AG10803 (cell line): ENCODE measurements at regions not wholly inside any gene's neighbourhood (a gene's known extent, or its start where the extent isn't known, plus 50 kb on each side); places are given as distances from the start of the nearest gene placed in this dataset.
A peak's percentile ranks its signal among the peaks of the same experiment; 100 is the strongest.

Experiments used
- DNase-seq: peaks from one replicate; pipeline ENCODE4 v3.0.0; 2010; ENCODE audit warnings: low read depth
- H3K4me3 ChIP-seq: 2 replicates; pipeline ENCODE4 v1.5.1; 2011; ENCODE audit warnings: mild to moderate bottlenecking, low read length, control low read depth
- CTCF ChIP-seq: conservative IDR thresholded peaks from 2 replicates; pipeline ENCODE4 v1.5.1; 2011; ENCODE audit warnings: mild to moderate bottlenecking, low read length, control low read depth, inconsistent platforms

GRCh38 chr5:33284681-33285080 lies 156.1 kb upstream of the TARS1 start:
- no peak overlapping the region for H3K4me3 ChIP-seq
- no peak for DNase-seq
- TF ChIP-seq CTCF, result no peak

- DNase-seq, result no peak
- H3K4me3 ChIP-seq, result no peak overlapping the region
- no peak for TF ChIP-seq CTCF
These were observed 153.5 kb upstream of the TARS1 start for GRCh38 chr5:33287242-33287641.

GRCh38 chr5:33291216-33292000 lies 149.4 kb upstream of the TARS1 start:
- TF ChIP-seq CTCF, result no peak
- no peak for DNase-seq
- H3K4me3 ChIP-seq, result no peak overlapping the region

- H3K4me3 ChIP-seq, result no peak overlapping the region
- TF ChIP-seq CTCF, result no peak
- DNase-seq, result no peak
These were observed 143.0 kb upstream of the TARS1 start for GRCh38 chr5:33297760-33298216.

GRCh38 chr5:33299621-33300208 lies 141.1 kb upstream of the TARS1 start:
- DNase-seq, result peak; percentile 80
- TF ChIP-seq CTCF, result peak; percentile 57
- H3K4me3 ChIP-seq, result no peak overlapping the region

- DNase-seq, result peak; percentile 26
- TF ChIP-seq CTCF, result no peak
- no peak overlapping the region for H3K4me3 ChIP-seq
These were observed 140.5 kb upstream of the TARS1 start for GRCh38 chr5:33300209-33300742.
